ENCODE measurements at regions not wholly inside any gene's neighbourhood (a gene's known extent, or its start where the extent isn't known, plus 50 kb on each side); places are given as distances from the start of the nearest gene placed in this dataset.

- Mint-ChIP-seq H3K4me3 (no peak overlapping the region), H3K9me3 (peaks cover 15% of the 10 kb centered on the region), H3K27ac (no peak overlapping the region), H3K27me3 (ENCODE audit: low read depth) (peaks cover 9% of the 10 kb centered on the region), H3K4me1 (peaks cover 10% of the 10 kb centered on the region), H3K36me3 (peaks cover 5% of the 10 kb centered on the region)
- ChIA-PET CTCF (interaction anchor here (0.5 to 1.0 kb wide), 3 partner anchors 12 to 245 kb away, joined by 3 read pairs; no protein-coding TSS in a partner anchor), POLR2A (no interaction called here)
- ATAC-seq (no peak; the same call in 1 of the 2 replicates), DNase-seq (ENCODE audit: low spot score) (no peak)
- no peak for TF ChIP-seq HMGA2 (CRISPR knock-in tag; IDR thresholded peaks at IDR 0.05)
- no peak for TF ChIP-seq ZNF121 (CRISPR knock-in tag; IDR thresholded peaks at IDR 0.05)
- no peak for TF ChIP-seq USF2 (CRISPR knock-in tag; IDR thresholded peaks at IDR 0.05)
- TF ChIP-seq ETV6 (CRISPR knock-in tag; IDR thresholded peaks at IDR 0.05): no peak
- no peak for TF ChIP-seq NFE2L1 (CRISPR knock-in tag; IDR thresholded peaks at IDR 0.05)
- no peak for TF ChIP-seq NR1H2 (CRISPR knock-in tag; IDR thresholded peaks at IDR 0.05)
Measured at GRCh38 chr6:14510038-14510437, 392.5 kb downstream of the CD83 start.

- ChIA-PET POLR2A (no interaction called here), CTCF (no interaction called here)
- TF ChIP-seq IRF1 (CRISPR knock-in tag; IDR thresholded peaks at IDR 0.05): no peak
- no peak for TF ChIP-seq ARID4B (CRISPR knock-in tag; IDR thresholded peaks at IDR 0.05; ENCODE audit: borderline replicate concordance)
- no peak for TF ChIP-seq ZBTB21 (CRISPR knock-in tag; IDR thresholded peaks at IDR 0.05; ENCODE audit: borderline replicate concordance)
- no peak for TF ChIP-seq HMGXB4 (CRISPR knock-in tag; IDR thresholded peaks at IDR 0.05)
- no peak for TF ChIP-seq E2F5 (CRISPR knock-in tag; IDR thresholded peaks at IDR 0.05)
- TF ChIP-seq ZNF532 (CRISPR knock-in tag; IDR thresholded peaks at IDR 0.05; ENCODE audit: borderline replicate concordance): no peak
- TF ChIP-seq TEAD1 (CRISPR knock-in tag; IDR thresholded peaks at IDR 0.05): no peak
- no peak for TF ChIP-seq ZNF121 (CRISPR knock-in tag; IDR thresholded peaks at IDR 0.05)
- no peak for TF ChIP-seq GRHL2 (CRISPR knock-in tag; IDR thresholded peaks at IDR 0.05; ENCODE audit: insufficient replicate concordance, severe bottlenecking)
- no peak for TF ChIP-seq SMAD3 (CRISPR knock-in tag; IDR thresholded peaks at IDR 0.05; ENCODE audit: borderline replicate concordance)
- no peak for TF ChIP-seq ESRRA (CRISPR knock-in tag; IDR thresholded peaks at IDR 0.05; ENCODE audit: borderline replicate concordance)
- no peak for TF ChIP-seq ZBTB43 (CRISPR knock-in tag; IDR thresholded peaks at IDR 0.05)
- TF ChIP-seq USF2 (CRISPR knock-in tag; IDR thresholded peaks at IDR 0.05): no peak
- Mint-ChIP-seq H3K4me3 (no peak overlapping the region), H3K36me3 (peaks cover 5% of the 10 kb centered on the region), H3K27ac (no peak overlapping the region), H3K4me1 (peaks cover 10% of the 10 kb centered on the region), H3K27me3 (ENCODE audit: low read depth) (peaks cover 9% of the 10 kb centered on the region), H3K9me3 (peaks cover 15% of the 10 kb centered on the region)
- ATAC-seq (no peak), DNase-seq (ENCODE audit: low spot score) (no peak)
Measured at GRCh38 chr6:14511061-14511586, 393.6 kb downstream of the CD83 start.
